Loucy (cell line): ENCODE measurements at regions not wholly inside any gene's neighbourhood (a gene's known extent, or its start where the extent isn't known, plus 50 kb on each side); places are given as distances from the start of the nearest gene placed in this dataset.

Experiments
- H2AFZ ChIP-seq: fragments of 200-600 bp; sonication (generic); 2 replicates; pipeline ENCODE4 v1.6.0; 2016; ENCODE audit warnings: antibody characterized with exemption, mild to moderate bottlenecking, low read length, moderate library complexity
- H3F3A ChIP-seq: fragments of 200-600 bp; 2 replicates; pipeline ENCODE4 v1.6.0; 2016; ENCODE audit warnings: antibody characterized with exemption, low read depth, mild to moderate bottlenecking
- H3K27me3 ChIP-seq: fragments of 200-600 bp; sonication (generic); 2 replicates; pipeline ENCODE4 v1.6.1; 2014; ENCODE audit warnings: low read length, mild to moderate bottlenecking; ENCODE audit not compliant: insufficient read depth, poor library complexity, severe bottlenecking
- H3K36me3 ChIP-seq: fragments of 200-600 bp; sonication (generic); 2 replicates; pipeline ENCODE4 v1.6.1; 2016; ENCODE audit warnings: low read length; ENCODE audit not compliant: insufficient read depth
- H3K4me1 ChIP-seq: fragments of 200-600 bp; sonication (generic); 2 replicates; pipeline ENCODE4 v1.5.1; 2014; ENCODE audit warnings: low read length, mild to moderate bottlenecking; ENCODE audit not compliant: insufficient read depth, poor library complexity, severe bottlenecking
- H3K4me2 ChIP-seq: fragments of 200-600 bp; sonication (generic); 2 replicates; pipeline ENCODE4 v1.6.0; 2014; ENCODE audit warnings: antibody characterized with exemption, low read length, low read depth, mild to moderate bottlenecking; ENCODE audit not compliant: poor library complexity, severe bottlenecking
- H3K4me3 ChIP-seq: fragments of 200-600 bp; sonication (generic); 2 replicates; pipeline ENCODE4 v1.5.1; 2014; ENCODE audit warnings: low read length, mild to moderate bottlenecking, mixed read lengths; ENCODE audit not compliant: poor library complexity, severe bottlenecking
- H3K79me2 ChIP-seq: fragments of 200-600 bp; sonication (generic); 2 replicates; pipeline ENCODE4 v1.6.1; 2014; ENCODE audit warnings: low read length; ENCODE audit not compliant: insufficient read depth
- H3K9ac ChIP-seq: fragments of 200-600 bp; sonication (generic); 2 replicates; pipeline ENCODE4 v1.6.0; 2014; ENCODE audit warnings: mild to moderate bottlenecking, low read depth, low read length, moderate library complexity; ENCODE audit not compliant: poor library complexity, severe bottlenecking
- H3K9me2 ChIP-seq: fragments of 200-600 bp; sonication (generic); replicated peaks from 2 replicates; pipeline ENCODE4 v1.6.1; 2016; ENCODE audit warnings: low read depth, low read length, mixed read lengths
- H3K9me3 ChIP-seq: fragments of 200-600 bp; sonication (generic); 2 replicates; pipeline ENCODE4 v1.6.1; 2014; ENCODE audit warnings: mild to moderate bottlenecking, antibody characterized with exemption, low read length, low read depth; ENCODE audit not compliant: insufficient read depth
- H4K20me1 ChIP-seq: fragments of 200-600 bp; sonication (generic); 2 replicates; pipeline ENCODE4 v1.6.0; 2014; ENCODE audit warnings: antibody characterized with exemption, low read length, mild to moderate bottlenecking; ENCODE audit not compliant: insufficient read depth, poor library complexity, severe bottlenecking
- CTCF ChIP-seq: fragments of 200-600 bp; sonication (generic); conservative IDR thresholded peaks from 2 replicates; pipeline ENCODE4 v1.5.1; 2014; ENCODE audit warnings: mild to moderate bottlenecking, antibody characterized with exemption, low read length
- EZH2phosphoT487 ChIP-seq: fragments of 200-600 bp; IDR thresholded peaks from 2 replicates; pipeline ENCODE4 v1.6.1; 2018; ENCODE audit warnings: antibody characterized with exemption, mild to moderate bottlenecking, moderate library complexity, borderline replicate concordance

DNA sequence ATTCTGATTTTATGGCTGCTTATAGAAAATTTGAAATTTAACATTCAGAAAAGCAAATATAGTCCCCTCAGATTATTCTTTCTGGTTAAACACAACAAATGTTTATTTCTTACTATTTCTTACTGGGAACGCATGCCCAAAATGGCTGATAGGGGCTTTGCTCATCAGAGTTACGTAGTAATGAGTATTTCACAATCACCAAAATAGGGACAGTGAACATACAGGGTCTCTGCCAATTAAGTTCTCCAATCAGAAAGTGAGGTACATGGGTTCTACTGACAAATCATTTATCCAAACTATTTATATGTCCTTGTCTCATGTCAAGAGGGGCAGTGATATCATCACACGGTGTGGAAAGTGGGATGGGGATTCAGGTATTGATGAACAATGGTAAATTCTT is 154.5 kb downstream of the BCHE start:
- H3K36me3 ChIP-seq, result no peaks in the 10 kb centered on the region
- H3K4me1 ChIP-seq, result no peaks in the 10 kb centered on the region
- no peak overlapping the region for H2AFZ ChIP-seq
- no peaks in the 10 kb centered on the region for H4K20me1 ChIP-seq
- no peaks in the 10 kb centered on the region for H3F3A ChIP-seq
- H3K4me3 ChIP-seq, result no peak overlapping the region
- no peaks in the 10 kb centered on the region for H3K9me2 ChIP-seq
- H3K4me2 ChIP-seq, result no peak overlapping the region
- no peaks in the 10 kb centered on the region for H3K79me2 ChIP-seq
- H3K9me3 ChIP-seq, result no peaks in the 10 kb centered on the region
- TF ChIP-seq EZH2phosphoT487 (no peak), CTCF (no peak)
- H3K27me3 ChIP-seq, result no peaks in the 10 kb centered on the region
- H3K9ac ChIP-seq, result no peak overlapping the region

DNA sequence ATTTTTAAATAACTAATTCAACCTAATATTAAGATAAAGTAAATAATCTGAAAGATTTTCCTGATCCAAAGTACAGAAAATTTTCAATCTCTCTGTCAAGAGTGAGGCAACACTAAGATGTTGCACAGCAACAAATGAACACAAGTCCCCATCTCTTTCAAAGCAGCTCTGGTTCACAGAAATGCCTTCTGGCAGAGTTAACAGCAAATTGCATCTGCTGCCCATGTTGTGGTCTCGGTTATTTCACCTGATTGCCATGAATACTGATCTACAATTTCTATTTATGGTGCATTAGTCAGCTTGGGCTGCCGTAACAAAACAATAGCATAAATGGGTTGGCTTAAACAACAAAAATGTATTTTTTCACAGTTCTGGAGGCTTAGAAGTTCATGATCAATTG is 167.3 kb downstream of the BCHE start:
- H3K79me2 ChIP-seq, result no peaks in the 10 kb centered on the region
- no peaks in the 10 kb centered on the region for H3K36me3 ChIP-seq
- no peak overlapping the region for H2AFZ ChIP-seq
- no peaks in the 10 kb centered on the region for H3K9me3 ChIP-seq
- no peak overlapping the region for H3K9ac ChIP-seq
- H3K4me2 ChIP-seq, result no peak overlapping the region
- no peaks in the 10 kb centered on the region for H3F3A ChIP-seq
- no peaks in the 10 kb centered on the region for H3K9me2 ChIP-seq
- H3K4me1 ChIP-seq, result no peaks in the 10 kb centered on the region
- H4K20me1 ChIP-seq, result no peaks in the 10 kb centered on the region
- no peak for TF ChIP-seq EZH2phosphoT487
- TF ChIP-seq CTCF, result no peak
- no peaks in the 10 kb centered on the region for H3K27me3 ChIP-seq
- no peak overlapping the region for H3K4me3 ChIP-seq

GRCh38 chr3:165669504-165669903 is 167.7 kb downstream of the BCHE start:
- Histone ChIP-seq H3K79me2 (no peaks in the 10 kb centered on the region), H3K9me2 (no peaks in the 10 kb centered on the region), H3K9me3 (no peaks in the 10 kb centered on the region), H3F3A (no peaks in the 10 kb centered on the region), H3K4me2 (no peak overlapping the region), H3K9ac (no peak overlapping the region), H4K20me1 (no peaks in the 10 kb centered on the region), H3K4me3 (no peak overlapping the region), H2AFZ (no peak overlapping the region), H3K36me3 (no peaks in the 10 kb centered on the region), H3K27me3 (no peaks in the 10 kb centered on the region), H3K4me1 (no peaks in the 10 kb centered on the region)
- TF ChIP-seq EZH2phosphoT487 (no peak), CTCF (no peak)
